Thymus (tissue), 11 donors: ENCODE measurements at regions not wholly inside any gene's neighbourhood (a gene's known extent, or its start where the extent isn't known, plus 50 kb on each side); places are given as distances from the start of the nearest gene placed in this dataset.
"Not testable (repeated sequence)": the region's sequence is repeated elsewhere in the genome, so short reads cannot be mapped to it uniquely, and the experiment has no call there.

Experiments
- DNase-seq, 9 donors: peaks; one replicate each; pipeline ENCODE4 v3.0.0-alpha.2; 2013; ENCODE audit warnings: low spot score in 9 of 9, low read depth in 6 of 9, missing footprints in 1 of 9
- H3K27ac ChIP-seq, 2 donors: one replicate each; pipeline ENCODE4 v1.5.1; 2013; ENCODE audit warnings: control low read depth in 1 of 2, low read depth in 1 of 2, low read length in 1 of 2, mild to moderate bottlenecking in 1 of 2, moderate library complexity in 1 of 2
- H3K27me3 ChIP-seq, 2 donors: one replicate each; pipeline ENCODE4 v1.5.1; 2013; ENCODE audit warnings: low read length in 1 of 2; ENCODE audit not compliant: control insufficient read depth in 2 of 2, insufficient read depth in 1 of 2
- H3K36me3 ChIP-seq, 2 donors: one replicate each; pipeline ENCODE4 v1.5.1; 2013; ENCODE audit warnings: low read length in 1 of 2, mild to moderate bottlenecking in 1 of 2, moderate library complexity in 1 of 2; ENCODE audit not compliant: control insufficient read depth in 2 of 2, insufficient read depth in 2 of 2
- H3K4me1 ChIP-seq, 2 donors: one replicate each; pipeline ENCODE4 v1.5.1; 2013; ENCODE audit warnings: low read length in 2 of 2; ENCODE audit not compliant: control insufficient read depth in 2 of 2, insufficient read depth in 2 of 2
- H3K4me3 ChIP-seq, 2 donors: one replicate each; pipeline ENCODE4 v1.5.1; 2013; ENCODE audit warnings: low read length in 2 of 2, control low read depth in 1 of 2, mild to moderate bottlenecking in 1 of 2
- H3K9me3 ChIP-seq, 2 donors: one replicate each; pipeline ENCODE4 v1.5.1; 2013; ENCODE audit warnings: low read length in 1 of 2, mild to moderate bottlenecking in 1 of 2; ENCODE audit not compliant: control insufficient read depth in 2 of 2, insufficient read depth in 1 of 2
- WGBS: extraction: QIAGEN DNeasy Blood & Tissue Kit; methylation state at CpG from one replicate; pipeline ENCODE4 v1.1.7; 2013; 5-methylcytosine and 5-hydroxymethylcytosine counted together
- donor health status: healthy.

DNA sequence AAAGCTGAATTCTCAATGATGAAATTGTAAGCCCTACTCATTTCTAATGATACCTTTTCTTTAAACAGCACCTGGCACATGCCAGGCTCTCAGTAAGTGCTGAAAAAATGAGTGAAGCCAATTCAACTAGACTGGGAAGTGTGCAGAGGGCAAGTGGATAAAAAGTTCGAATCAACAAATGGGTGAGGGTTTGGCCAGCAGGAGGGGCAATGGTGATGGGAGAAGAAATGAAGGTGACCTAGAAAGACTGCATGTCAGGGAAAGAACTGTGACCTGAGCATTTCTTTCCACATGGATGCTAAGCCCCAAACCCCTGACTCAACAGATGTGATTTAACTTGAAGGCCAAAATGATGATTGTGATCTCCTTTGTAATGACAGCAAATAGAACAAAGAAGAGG is 54.6 kb downstream of the DKK1 start:
- Histone ChIP-seq H3K4me3 (no peak overlapping the region), H3K27me3 (no peaks in the 10 kb centered on the region), H3K9me3 (no peaks in the 10 kb centered on the region), H3K27ac (no peak overlapping the region), H3K4me1 (no peaks in the 10 kb centered on the region), H3K36me3 (no peaks in the 10 kb centered on the region)
- DNase-seq, result no peak
- WGBS, result 92% methylated on average over 1 of the region's 1 CpG

DNA sequence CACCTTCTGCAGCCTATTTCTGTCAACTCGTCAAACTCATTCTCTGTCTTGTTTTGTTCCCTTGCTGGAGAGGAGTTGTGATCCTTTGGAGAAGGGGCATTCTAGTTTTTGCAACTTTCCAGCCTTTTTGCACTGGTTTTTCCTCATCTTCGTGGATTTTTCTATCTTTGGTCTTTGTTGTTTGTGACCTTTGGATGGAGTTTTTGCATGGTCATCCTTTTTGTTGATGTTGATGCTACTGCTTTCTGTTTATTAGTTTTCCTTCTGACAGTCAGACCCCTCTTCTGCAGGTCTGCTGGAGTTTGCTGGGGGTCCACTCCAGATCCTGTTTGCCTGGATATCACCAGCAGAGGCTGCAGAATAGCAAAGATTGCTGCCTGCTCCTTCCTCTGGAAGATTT is 60.1 kb downstream of the DKK1 start:
- not testable (repeated sequence) for H3K36me3 ChIP-seq, H3K4me1 ChIP-seq
- 86% methylated on average over 2 of the region's 2 CpGs for WGBS

DNA sequence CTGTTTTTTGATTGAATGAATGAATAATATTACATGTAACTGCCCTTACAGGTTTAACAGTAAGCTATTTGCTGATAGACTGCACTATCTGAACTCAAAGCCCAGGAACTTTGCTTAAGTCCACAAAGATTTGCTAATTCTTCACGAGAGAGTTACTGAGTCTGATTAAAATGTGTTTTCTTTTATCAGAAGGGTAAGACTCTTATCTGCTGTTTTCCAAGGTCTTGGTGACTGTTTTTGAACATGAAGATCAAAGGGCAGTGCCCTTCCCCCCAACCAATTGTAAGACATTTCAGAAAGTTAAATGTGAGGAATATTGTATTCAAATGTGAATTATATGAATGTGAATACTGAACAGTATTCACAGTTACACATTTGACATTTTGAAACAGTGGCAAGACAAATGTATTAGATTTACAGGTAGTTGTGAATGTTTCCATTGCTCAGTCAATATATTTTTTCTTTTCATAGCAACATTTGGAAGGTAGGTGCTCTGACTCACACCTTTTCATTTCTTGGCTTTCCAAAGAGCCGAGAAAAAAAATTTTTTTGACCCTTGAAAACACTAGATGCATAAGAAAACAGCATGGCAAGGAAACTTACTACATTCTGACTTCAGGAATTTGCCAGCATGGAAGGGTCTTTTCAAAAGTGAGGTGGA is 62.7 kb downstream of the DKK1 start:
- Histone ChIP-seq H3K27ac (no peak overlapping the region), H3K9me3 (no peaks in the 10 kb centered on the region), H3K4me1 (no peaks in the 10 kb centered on the region), H3K27me3 (no peaks in the 10 kb centered on the region), H3K4me3 (no peak overlapping the region), H3K36me3 (no peaks in the 10 kb centered on the region)
- DNase-seq, result no peak
- WGBS, result 73% methylated on average over 2 of the region's 2 CpGs

More for the DNA sequence above, 60.1 kb downstream of the DKK1 start:
- H3K9me3 ChIP-seq, H3K27me3 ChIP-seq, H3K4me3 ChIP-seq, DNase-seq, H3K27ac ChIP-seq: not testable (repeated sequence)

DNA sequence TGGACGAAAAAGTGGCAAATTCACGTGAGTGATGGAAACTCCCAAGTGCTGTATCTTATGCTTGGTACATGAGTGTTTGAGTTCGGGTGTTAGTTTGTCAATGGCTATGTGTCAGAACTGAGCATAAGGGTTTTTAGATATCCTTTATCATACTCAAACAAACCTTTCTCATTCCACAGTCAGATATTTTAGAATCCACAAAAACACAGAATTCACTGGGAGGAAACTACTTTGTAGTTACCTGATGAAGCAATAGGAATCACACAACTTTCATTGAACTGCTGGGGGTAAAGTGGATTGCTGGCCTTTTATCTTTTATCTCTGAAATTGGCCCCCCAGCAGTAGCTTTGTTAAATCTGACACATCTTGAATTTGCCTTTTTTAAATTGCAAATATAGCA is 64.0 kb downstream of the DKK1 start:
- Histone ChIP-seq H3K9me3 (no peaks in the 10 kb centered on the region), H3K36me3 (no peaks in the 10 kb centered on the region), H3K27me3 (no peaks in the 10 kb centered on the region), H3K27ac (no peak overlapping the region), H3K4me1 (no peaks in the 10 kb centered on the region), H3K4me3 (no peak overlapping the region)
- WGBS, result 86% methylated on average over 3 of the region's 3 CpGs
- DNase-seq, result no peak

DNA sequence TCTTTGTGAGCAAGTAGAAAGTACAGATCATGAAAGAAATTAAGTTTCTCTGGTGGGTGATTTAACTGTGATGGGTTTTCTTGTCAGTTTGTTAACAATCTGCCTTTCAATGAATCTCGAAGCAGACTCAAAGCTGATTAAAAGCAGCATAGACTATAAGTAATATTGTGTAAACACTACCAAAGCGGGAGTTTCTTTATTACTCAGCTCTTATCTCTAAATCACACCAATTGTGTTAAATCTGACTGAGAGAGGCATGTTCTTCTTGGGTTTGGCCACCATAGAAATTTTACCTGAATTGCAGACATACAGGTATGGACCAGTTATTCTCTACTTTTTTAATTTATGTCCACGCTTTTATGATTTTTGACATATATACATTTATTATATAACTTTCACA is 65.2 kb downstream of the DKK1 start:
- 94% methylated on average over 3 of the region's 3 CpGs for WGBS
- H3K27ac ChIP-seq, result no peak overlapping the region
- H3K36me3 ChIP-seq, result no peaks in the 10 kb centered on the region
- no peaks in the 10 kb centered on the region for H3K4me1 ChIP-seq
- no peaks in the 10 kb centered on the region for H3K9me3 ChIP-seq
- H3K4me3 ChIP-seq, result no peak overlapping the region
- no peak for DNase-seq
- H3K27me3 ChIP-seq, result no peaks in the 10 kb centered on the region

DNA sequence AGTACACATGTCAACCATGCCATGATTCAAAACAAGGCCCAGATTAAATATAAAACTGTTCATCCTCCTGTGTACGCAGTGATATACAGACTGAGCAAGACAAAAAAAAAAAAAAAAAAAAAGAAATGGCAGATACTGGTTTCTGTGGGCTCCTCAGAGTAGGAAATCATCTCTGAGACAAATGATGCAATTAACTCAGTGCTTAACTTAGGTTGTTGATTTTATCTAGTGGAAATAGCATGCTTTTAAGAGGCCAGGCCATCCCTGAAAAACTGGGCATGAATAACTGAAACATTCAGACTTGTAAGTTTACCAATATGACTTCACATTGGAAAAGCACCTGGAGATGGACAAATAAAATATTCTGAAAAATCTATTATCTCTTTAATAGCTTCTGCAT is 69.0 kb downstream of the DKK1 start:
- no peak overlapping the region for H3K27ac ChIP-seq
- no peak for DNase-seq
- H3K36me3 ChIP-seq, result no peaks in the 10 kb centered on the region
- H3K4me1 ChIP-seq, result no peaks in the 10 kb centered on the region
- no peak overlapping the region for H3K4me3 ChIP-seq
- no peaks in the 10 kb centered on the region for H3K27me3 ChIP-seq
- WGBS, result 90% methylated on average over 1 of the region's 1 CpG
- H3K9me3 ChIP-seq, result no peaks in the 10 kb centered on the region

DNA sequence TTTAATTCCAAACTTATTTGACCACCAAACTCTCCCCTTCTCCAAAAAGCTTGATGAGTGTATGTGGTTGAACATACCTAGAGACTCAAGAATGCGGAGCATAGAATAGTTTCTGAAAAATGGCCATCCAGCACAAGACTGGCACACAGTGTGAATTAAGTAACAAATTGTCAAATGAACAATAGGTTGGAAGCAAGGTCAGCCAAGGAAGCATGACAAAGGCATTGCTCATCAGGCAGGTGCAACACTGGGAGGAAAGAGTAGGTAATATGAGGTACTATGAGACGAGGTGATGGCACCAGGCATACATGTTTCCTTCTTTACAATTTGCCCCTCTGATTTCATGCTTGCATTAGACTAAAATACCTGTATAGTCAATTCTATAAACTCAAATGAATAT is 73.7 kb downstream of the DKK1 start:
- H3K4me3 ChIP-seq, result no peak overlapping the region
- H3K36me3 ChIP-seq, result no peaks in the 10 kb centered on the region
- 51% methylated on average over 2 of the region's 2 CpGs for WGBS
- no peak overlapping the region for H3K27ac ChIP-seq
- H3K9me3 ChIP-seq, result no peaks in the 10 kb centered on the region
- DNase-seq, result no peak
- no peaks in the 10 kb centered on the region for H3K4me1 ChIP-seq
- H3K27me3 ChIP-seq, result no peaks in the 10 kb centered on the region

DNA sequence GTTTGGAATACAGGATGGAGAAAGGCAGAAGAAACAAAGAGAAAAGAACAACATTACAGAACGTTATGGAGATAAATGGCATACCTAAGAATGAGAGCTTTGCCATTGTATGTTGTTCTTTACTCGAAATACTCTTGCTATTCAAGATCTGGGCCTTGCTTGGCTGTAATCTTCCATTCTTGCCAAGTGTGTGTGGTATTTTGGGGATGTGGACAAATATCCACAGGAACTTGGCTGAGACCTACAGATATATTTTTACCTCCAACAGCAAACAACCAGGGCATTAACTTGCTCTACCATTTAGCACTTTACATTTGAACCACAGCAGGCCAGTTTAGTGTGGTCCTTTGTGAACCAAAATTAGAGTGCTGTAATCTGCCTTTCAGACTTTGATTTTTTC is 76.3 kb downstream of the DKK1 start:
- Histone ChIP-seq H3K27me3 (no peaks in the 10 kb centered on the region), H3K36me3 (no peaks in the 10 kb centered on the region), H3K4me1 (no peaks in the 10 kb centered on the region), H3K27ac (no peak overlapping the region), H3K4me3 (no peak overlapping the region), H3K9me3 (no peaks in the 10 kb centered on the region)
- WGBS, result 72% methylated on average over 2 of the region's 2 CpGs
- DNase-seq, result no peak

DNA sequence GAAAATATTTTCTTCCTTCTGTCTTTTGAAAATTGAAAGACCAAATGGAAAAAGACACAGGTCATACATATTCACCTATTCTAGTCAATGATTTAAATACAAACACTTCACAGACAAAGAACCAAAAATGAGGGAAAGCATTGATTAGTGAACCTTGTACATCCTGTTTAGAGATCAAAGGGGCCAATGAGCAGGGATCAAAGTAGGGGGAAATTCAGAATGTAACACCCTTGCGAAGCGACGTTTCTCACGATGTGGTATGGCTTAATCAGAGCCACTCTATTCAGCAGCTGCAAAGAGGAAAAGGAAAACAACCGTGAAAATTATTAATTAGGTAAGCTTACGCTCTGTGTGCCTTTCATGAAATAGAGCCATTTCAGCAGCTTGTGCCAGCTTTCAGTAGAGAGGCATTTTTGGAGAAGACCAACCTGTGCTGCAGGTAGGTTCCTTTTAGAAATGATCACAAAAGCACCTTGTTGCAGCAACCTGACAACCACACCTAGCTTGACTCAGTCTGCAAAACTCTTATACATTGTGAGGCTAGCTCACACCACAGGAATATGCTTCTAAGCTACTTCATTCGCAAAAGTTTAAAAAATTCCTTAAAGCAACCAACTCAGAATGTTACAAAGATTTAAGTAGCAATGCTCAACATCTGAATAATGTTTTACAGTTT is 78.0 kb downstream of the DKK1 start:
- H3K9me3 ChIP-seq, result no peaks in the 10 kb centered on the region
- WGBS, result 78% methylated on average over 7 of the region's 7 CpGs
- H3K4me3 ChIP-seq, result no peak overlapping the region
- H3K27me3 ChIP-seq, result no peaks in the 10 kb centered on the region
- no peaks in the 10 kb centered on the region for H3K4me1 ChIP-seq
- DNase-seq, result no peak
- H3K36me3 ChIP-seq, result no peaks in the 10 kb centered on the region
- no peak overlapping the region for H3K27ac ChIP-seq
